ENCODE measurements at regions not wholly inside any gene's neighbourhood (a gene's known extent, or its start where the extent isn't known, plus 50 kb on each side); places are given as distances from the start of the nearest gene placed in this dataset.

DNA sequence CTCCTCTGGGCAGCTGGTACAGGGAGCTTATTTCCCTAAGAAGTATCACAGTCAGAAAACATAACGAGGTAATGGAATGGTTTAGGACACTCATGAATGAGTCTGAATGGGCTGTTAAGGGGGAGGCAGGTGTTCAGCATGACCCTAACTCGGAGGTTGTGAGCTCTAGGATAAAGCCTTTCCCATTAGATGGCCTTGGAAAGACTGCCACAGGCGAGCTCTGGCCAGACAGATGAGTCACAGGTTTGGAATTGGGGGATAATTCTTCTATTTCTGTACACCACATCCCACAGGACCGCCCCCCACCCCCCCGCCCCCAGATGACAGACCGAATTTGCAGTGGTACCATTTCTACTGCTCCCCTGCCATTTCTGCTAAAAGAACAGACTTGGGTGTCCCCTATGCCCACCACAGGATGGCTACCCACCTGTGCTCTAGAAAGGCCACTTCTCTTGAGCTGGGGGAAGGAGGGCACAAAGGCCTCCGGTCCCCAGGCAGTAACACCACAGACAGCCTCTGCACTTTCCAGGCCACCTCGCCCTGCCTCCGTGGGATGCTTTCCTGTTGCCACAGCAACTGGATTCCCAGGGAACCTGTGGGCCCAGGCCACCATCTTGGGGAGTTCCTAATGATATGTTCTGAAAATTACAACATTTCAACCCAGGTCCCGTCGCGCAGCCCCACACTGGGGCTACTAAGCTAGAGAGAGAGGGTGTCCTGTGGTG, 76.7 kb downstream of the TRIM29 start:
- no peak for DNase-seq (ENCODE audit: low spot score)

DNA sequence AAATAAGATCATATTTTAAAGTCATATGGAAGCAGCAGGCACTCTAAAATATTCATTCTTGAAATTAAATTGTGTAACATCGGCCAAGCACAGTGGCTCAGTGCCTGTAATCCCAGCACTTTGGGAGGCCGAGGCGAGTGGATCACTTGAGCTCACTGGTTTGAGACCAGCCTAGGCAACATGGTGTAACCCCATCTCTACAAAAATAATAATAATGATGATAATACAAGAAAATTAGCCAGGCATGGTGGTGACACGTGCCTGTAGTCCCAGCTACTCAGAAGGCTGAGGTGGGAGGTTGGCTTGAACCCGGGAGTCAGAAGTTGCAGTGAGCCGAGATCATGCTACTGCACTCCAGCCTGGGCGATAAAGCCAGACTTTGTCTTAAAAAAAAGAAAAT, 77.4 kb downstream of the TRIM29 start:
- DNase-seq (ENCODE audit: low spot score): no peak

DNA sequence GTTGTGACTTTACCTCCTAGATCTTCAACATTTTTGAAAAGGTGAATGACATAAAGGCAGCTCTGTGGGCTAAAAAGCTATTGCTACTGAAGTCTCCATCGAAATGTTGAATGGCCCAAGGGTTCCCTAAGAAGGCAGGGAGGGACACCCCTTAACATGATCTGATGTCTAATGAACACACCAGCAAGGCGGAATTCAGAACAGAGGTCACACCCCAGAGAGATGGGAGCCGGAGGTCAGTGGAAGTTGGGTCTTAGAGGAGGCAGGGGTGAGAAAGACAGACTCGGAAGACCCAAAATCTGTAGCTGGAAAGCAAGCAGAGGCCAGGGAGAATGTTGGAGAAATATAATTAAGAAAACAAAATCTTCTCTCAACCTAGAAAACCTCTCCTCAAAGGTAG, 79.0 kb downstream of the TRIM29 start:
- DNase-seq (ENCODE audit: low spot score): no peak

DNA sequence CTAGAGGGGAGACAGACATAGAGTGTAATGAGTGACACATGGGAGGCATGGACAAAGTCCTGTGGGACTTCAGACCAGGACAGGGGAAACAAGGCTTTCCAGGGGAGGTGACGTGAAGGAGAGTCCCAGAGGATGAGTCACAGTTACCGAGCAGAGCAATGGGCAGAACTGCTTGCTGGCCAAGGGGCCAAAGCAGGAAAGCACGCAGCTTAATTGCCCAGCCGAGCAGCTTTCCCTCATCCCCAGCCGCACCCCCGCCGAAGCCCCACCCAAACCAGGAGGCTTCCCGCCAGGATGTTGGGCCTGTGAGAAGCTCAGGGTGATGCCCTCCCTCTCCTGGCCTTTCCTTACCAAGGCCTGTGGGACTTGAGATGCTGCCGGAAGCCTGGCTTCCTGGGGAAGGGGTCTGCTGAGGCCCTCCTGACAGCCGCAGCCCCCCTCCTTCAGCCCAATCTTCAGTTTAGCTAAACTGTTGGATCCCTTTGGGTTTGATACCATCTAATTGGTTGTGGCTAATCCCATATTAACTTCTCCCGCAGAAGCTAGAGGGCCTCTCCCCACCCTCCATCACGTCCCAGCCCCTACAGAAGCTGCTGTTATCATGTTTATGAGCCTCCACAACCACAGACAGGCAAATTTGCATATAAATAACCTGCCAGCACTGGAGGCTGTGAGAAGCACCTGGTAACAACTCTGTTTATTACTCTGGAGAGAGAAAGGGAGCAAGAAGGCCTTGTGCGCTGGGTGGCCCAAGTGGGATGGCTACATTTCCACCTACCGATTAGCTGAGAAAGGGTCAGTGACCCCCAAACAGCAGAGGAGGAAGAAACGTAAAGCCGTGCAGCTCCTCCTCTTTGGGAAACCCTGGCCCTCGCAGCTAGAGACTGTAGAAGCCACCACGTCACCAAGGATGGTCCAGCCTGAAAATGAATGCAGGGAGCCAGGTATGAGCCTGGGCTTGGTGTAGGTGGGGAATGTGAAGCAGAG, 80.0 kb downstream of the TRIM29 start:
- no peak for DNase-seq (ENCODE audit: low spot score)

DNA sequence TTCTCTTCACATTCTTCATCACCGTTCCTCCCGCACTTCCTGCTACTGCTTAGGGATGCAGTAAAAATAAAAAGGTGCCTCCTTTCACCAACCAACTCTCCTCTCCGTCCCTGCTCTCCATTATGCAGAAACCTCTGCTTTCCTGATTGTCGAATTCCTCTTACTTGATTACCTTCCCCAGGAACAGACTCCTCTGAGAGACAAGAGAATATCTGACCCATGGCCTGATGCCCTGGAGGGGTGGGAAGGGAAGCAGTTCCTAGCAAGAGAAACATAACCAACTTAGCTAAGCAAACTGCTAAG, 80.9 kb downstream of the TRIM29 start:
- DNase-seq (ENCODE audit: low spot score): no peak

DNA sequence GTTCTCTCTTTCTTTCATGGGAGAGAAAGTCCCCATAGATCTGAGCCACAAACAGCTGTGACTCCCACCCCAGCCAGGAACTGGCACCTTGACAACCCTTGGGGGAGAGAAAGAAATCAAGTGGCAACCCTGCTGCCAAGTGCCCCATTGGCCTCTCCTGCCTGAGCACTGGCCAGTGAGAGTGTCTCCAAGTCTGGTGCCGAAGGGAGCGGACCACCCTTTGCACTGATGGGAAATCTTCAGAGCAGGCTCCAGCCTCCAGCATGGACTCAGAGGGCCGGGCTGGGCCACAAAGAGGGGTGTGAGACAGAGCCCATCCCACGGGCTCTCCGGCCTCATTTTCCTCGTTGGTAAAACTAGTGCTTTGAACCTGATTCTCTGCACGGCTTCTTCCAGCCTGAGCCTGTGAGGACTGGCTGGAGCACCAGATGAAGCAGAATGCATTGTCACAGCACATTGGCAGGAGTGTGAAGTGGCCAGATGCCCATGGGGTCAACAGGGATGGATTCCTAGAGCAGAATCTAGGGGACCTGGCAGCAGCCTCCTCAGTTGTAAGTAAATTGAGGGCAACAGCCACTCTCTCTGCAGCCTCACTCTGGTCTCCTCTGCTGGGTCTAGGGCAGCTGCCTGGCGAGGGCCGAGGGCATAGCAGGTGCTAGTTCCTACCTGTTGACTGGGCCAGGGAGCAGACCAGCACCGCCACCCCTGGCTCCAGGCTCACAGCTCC, 81.4 kb downstream of the TRIM29 start:
- no peak for DNase-seq (ENCODE audit: low spot score)

DNA sequence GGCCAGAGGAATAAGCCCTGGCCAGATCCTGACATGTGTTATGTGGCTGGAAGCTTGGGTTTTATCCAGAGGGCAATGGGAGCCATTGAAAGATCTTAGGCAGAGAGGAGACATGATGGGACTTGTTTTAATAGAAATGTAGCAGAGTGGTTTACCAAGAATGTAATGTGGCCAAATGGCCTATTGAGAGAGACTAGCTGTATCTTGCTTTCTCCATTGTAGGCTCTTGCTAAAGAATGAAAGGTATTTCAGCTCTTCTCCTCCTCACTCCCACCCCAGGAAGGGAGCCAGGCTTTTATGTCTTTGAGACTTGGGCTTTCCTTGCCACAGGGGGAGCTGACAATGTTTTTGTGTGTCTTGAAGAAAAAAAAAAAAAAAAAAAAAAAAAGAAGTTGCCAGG, 82.3 kb downstream of the TRIM29 start:
- no peak for DNase-seq (ENCODE audit: low spot score)

DNA sequence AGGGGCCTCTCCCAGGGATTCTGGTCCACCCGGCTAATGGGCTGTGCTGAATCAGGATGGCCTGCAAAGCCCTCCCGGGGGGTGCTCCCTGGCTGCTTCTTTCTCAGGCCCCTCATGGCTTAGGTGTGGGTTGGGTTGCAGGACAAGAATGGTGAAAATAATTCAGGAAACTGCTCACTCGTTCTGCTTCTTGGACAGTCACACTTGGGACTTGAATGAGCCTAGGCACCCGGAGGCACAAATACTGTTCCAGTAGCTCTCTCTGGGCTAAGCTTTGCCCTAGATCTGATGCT, 83.2 kb downstream of the TRIM29 start:
- DNase-seq (ENCODE audit: low spot score): no peak

DNA sequence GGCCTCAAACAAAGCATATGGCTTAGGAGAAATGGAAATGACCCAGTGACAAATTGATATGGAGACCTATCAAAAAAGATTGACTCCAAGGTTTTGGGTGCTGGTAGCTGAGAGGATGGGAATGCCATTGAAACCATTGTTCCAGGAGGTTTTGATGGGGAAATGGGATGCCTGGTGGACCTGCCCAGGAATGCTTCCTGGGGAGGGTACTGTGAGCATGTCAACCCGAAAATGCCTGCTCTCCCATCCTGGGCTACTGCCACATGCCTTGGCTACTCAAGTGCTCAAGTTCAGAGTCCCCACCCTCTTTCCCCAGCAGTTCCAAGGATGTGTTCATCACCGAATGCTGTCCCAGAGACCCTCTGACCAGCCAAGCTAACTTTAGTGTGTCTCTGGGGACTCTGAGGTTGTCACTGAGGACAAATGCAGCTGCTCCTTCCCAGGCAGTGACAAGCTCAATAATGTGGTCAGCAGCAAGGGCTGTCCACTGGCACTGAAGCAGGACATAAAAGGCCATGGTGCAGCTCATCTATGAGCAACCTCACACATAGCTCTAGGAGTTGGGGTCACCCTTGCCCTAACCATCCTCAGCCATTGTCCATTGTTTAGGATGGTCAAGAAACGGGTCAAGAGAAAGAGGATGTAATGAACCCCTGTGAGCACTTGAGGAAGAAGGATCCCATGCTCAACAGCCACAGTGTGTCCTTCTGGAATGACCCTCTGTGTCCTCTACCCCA, 83.7 kb downstream of the TRIM29 start:
- DNase-seq (ENCODE audit: low spot score): no peak

DNA sequence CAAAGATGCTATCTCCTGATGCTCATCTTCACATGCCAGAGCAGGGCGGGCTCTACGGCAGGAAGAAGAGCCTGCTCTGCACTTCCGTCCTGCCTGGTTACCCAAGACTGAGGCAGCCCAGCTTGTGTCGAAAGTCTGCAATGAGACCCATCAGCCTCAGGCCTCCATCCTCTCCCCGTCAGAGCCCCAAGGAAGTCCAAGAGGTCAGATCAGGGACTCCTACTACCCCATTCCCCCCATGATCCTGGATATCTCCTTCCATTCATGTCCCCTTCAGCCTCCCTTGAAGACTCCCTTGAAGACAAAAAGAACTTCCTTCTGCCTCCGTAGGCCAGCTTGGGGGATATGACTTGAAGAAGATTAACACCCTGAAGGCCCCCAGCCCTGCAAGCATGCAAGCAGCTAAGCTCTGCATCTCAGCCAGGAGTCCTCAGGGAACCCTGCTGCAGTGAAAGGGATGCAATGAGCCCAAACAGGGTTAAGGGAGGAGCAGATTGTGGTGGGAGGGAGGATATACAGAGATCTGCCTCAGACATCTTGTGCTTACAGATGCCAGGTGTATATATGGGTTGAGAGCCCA, 85.6 kb downstream of the TRIM29 start:
- DNase-seq (ENCODE audit: low spot score): no peak

DNA sequence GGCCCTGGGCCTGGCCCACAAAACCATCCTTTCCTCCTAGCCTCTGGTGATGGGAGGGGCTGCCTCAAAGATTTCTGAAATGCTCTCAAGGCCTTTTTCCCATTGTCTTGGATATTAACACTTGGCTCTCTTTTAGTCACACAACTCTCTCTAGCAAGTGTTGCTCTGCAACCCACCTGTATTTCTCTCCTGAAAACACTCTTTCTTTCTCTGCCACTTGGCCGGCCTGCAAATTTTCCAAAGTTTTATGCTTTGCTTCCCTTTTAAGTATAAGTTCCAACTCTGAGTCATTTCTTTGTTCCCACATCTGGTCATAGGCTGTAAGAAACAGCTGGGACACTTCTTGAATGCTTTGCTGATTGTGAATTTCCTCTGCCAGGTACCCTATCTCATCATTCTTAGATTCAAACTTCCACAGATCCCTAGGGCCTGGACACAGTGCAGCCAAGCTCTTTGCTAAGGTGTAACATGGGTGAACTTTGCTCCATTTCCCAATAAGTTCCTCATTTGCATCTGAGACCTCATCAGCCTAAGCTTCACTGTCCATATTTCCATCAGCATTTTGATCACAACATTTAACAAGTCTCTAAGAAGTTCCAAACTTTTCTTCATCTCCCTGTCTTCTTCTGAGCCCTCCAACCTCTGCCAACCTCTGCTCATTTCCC, 93.8 kb downstream of the TRIM29 start:
- no peak for DNase-seq (ENCODE audit: low spot score)

DNA sequence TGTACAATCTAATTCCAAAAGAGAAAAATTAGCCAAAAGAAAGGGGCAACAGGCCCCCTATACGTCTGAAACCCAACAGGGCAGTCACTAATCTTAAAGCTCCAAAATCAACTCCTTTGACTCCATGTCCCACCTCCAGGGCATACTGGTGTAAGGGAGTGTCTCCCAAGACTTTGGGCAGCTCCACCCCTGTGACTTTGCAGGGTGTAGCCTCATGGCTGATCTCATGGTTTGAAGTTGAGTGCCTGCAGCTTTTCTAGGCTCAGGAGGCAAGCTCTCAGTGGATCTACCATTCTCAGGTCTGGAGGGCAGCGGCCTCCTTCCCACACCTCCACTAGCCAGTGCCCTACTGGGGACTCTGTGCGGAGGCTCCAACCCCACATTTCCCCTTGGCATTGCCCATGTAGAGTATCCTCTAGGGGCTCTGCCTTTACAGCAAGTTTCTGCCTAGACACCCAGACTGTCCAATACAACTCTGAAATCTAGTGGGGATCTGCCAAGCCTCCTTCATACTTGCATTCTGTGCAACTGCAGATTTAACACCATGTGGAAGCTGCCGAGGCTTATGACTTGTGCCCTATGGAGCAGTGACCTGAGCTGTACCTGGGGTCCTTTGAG, 94.5 kb downstream of the TRIM29 start:
- no peak for DNase-seq (ENCODE audit: low spot score)

DNA sequence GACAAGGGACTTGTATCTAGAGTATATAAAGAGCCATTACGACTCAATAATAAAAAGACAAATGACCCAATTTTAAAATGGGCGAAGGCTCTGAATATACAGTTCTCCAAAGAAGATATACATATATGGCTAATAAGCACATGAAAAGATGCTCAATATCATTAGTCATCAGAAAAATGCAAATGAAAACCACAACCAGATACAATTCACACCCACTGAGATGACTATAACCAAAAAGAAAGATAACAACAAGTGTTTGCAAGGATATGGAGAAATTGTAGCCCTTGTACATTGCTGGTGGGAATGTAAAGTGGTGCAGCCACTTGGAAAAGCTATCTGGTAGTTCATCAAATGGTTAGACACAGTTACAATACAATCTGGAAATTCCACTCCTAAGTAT, 96.3 kb downstream of the TRIM29 start:
- DNase-seq (ENCODE audit: low spot score): no peak

DNA sequence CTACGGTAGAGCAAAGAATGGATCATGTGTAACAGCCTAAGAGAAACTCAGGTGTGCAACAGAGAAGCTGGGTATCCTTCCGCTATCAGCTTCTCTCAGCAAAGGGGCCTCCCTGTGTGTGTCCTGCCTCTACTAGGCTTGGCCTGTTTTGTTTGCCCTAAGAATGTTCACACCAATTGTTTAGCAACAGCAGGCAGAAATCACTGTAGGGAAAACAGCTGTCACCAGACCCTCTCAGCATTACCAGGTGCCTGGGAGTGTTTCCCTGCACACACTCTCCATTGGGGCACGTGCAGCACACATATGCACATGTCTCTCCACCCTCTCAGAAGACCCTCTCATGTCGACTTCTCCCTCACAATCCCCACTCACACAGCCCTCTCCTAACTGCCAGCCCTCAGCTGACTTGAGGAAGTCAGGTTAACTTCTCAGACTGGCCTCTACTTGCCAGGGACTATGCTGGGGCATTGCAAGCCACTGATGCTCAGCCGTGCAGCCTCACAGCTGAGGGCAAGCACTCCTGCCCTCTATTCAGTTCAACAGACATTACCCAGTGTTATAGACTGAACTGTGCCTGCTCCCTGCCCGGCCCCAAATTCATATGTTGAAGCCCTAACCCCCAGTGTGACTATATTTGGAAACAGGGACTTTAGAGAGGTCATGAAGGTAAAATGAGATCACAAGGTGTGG, 97.6 kb downstream of the TRIM29 start:
- DNase-seq (ENCODE audit: low spot score): no peak

DNA sequence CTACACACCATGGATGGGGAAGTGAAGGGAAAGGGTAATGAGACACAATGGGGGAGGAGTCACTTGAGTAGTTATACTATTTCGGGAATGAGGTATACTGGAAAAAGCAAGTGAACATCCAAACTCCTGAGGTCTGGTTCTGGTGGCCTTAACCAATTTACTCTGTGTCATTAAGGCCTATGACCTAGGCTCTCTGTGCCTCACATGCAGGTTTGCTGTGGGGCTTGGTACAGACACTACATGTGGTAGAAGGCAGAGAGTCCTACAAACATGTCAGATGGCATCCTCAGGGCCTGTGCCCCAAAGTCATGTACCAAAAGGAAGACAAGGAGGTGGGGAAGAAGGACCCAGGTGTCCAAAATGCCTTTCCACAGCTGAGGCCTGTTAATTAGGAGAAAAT, 98.9 kb downstream of the TRIM29 start:
- no peak for DNase-seq (ENCODE audit: low spot score)

DNA sequence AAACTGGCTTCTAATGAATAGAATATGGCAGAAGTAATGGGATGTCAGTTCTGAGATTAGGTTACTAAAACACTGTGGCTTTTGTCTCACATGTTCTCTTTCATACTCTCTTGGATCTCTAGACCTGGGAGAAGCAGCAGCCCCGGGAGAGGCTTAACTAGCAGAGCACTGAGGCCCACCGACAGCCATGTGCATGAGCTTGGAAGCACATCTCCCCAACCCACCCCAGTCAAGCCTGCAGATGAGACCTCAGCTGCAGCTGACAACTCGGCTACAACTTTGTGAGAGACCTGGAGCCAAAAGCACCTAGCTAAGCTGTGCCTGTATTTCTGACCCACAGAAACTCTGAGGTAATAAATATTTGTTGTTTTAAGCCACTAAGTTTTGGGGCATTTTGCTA, 100.8 kb downstream of the TRIM29 start:
- DNase-seq (ENCODE audit: low spot score): no peak

DNA sequence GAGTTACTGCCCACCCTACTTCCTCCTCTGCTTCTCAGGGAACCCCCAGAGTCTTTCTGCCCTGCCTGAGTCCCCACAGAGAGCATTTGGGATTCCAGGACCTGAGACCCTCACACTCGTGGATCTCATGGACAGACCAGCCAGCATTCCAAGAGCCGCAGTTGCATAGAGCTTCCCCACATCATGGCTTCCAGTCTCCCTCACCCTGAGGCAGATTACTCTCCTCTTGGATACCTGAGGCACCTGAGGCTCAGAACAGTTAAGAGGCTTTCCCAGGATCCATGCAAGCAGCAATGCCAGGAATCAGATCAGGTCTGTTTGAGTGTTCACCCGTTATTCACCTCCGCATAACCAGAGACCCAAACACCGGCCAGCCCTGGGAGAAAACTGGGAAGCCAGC, 102.2 kb downstream of the TRIM29 start:
- DNase-seq (ENCODE audit: low spot score): no peak

DNA sequence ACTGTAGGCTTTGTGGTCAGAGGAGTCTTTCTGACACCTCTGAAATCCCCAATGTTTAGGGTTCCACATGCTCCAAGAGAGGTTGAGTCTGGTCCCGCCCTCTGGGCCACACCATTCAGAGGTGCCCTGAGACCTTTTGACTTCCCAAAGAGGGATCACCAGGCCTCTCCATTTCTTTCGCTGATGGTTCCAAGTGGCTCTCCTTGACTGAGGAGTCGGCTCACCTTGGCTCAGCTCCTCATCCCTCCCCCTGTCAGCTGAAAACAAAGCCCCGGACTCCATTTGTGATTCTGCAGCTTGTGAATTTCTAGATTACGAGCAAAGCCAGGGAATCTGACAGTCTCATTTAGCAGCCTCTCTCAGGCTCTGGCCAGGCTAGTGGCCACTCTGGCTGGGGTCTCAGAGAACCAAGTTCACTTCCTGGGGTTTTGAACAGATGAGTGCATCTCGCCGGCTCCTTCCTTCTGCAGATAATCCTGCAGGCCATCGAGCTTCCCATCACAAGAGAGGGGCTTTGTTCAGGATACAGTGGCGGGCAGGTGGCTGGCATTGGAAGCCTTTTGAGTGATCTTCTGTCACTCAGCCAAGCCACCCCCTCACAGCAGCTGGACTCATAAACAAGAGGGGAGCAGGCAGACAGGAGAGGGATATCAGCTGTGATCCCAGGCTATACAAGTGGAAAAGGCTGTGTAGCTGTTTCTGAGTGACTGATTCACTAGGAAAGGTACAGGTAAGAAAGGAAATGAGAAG, 102.9 kb downstream of the TRIM29 start:
- no peak for DNase-seq (ENCODE audit: low spot score)

DNA sequence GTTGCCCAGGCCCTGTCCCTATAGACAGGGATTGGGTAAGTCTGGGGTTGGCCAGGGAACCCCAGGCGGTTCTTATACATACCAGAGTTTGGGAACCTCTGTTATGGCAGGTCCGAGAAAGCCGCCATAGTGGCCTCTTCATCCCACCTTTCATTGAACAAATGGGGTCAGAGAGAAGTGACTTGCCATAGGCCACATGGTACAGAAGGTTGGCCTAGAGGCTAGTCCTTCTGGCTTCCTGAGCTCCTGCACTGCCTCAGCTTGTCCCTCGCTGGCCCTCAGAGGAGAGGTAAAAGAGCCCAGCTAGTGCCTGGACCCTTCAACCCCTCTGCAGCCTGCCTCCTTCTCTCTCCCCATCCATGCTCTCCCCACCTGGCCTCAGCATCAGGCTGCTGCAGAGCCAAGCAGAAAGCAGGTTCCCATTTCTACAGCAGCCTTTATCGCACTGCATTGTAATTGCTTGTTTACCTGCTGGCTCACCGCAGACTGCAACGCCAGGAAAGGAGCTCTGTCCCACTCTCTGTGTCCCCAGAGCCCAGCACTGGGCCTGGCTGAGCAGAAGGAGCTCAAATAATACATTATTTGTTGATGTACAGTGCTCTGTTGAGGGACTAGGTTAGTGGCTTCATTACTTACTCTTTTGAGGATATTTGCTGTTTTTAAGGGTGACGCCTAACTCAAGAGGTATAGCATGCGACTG, 103.6 kb downstream of the TRIM29 start:
- DNase-seq (ENCODE audit: low spot score): no peak

Measured in SK-N-DZ (cell line).